GM23338 (cell line): ENCODE measurements at regions not wholly inside any gene's neighbourhood (a gene's known extent, or its start where the extent isn't known, plus 50 kb on each side); places are given as distances from the start of the nearest gene placed in this dataset.

Experiments
- ATAC-seq: fragments of 200-7000 bp; cut with Tn5 transposase; 3 replicates; pipeline ENCODE4 v1.9.1; 2020
- DNase-seq: peaks from one replicate; pipeline ENCODE4 v3.0.0-alpha.2; 2015; ENCODE audit warnings: low spot score
- H2AFZ ChIP-seq: fragments of 200-600 bp; sonication (generic); 2 replicates; pipeline ENCODE4 v1.8.0; 2016; ENCODE audit warnings: antibody characterized with exemption, mild to moderate bottlenecking, moderate library complexity
- H3F3A ChIP-seq: fragments of 200-600 bp; sonication (generic); replicated peaks from 2 replicates; pipeline ENCODE4 v1.8.0; 2017; ENCODE audit warnings: antibody characterized with exemption, mixed run types, low read depth
- H3K27ac ChIP-seq: fragments of 200-600 bp; sonication (generic); 2 replicates; pipeline ENCODE4 v1.6.1; 2016; ENCODE audit warnings: low read depth
- H3K27me3 ChIP-seq: fragments of 200-600 bp; sonication (generic); 2 replicates; pipeline ENCODE4 v1.8.0; 2016; ENCODE audit warnings: mild to moderate bottlenecking, mixed run types, moderate library complexity; ENCODE audit not compliant: insufficient read depth
- H3K36me3 ChIP-seq: fragments of 200-600 bp; sonication (generic); 2 replicates; pipeline ENCODE4 v1.8.0; 2016; ENCODE audit warnings: mild to moderate bottlenecking; ENCODE audit not compliant: insufficient read depth
- H3K4me1 ChIP-seq: fragments of 200-600 bp; sonication (generic); 2 replicates; pipeline ENCODE4 v1.8.0; 2016; ENCODE audit warnings: mild to moderate bottlenecking, moderate library complexity; ENCODE audit not compliant: insufficient read depth
- H3K4me2 ChIP-seq: fragments of 200-600 bp; sonication (generic); 2 replicates; pipeline ENCODE4 v1.7.1; 2017; ENCODE audit warnings: mixed run types
- H3K4me3 ChIP-seq: fragments of 200-600 bp; sonication (generic); 2 replicates; pipeline ENCODE4 v1.6.1; 2016; ENCODE audit warnings: mixed run types
- H3K79me2 ChIP-seq: fragments of 200-600 bp; sonication (generic); replicated peaks from 2 replicates; pipeline ENCODE4 v1.8.0; 2017; ENCODE audit warnings: mild to moderate bottlenecking; ENCODE audit not compliant: insufficient read depth
- H3K9me2 ChIP-seq: fragments of 200-600 bp; sonication (generic); 2 replicates; pipeline ENCODE4 v1.8.0; 2017; ENCODE audit not compliant: insufficient read depth
- H4K20me1 ChIP-seq: fragments of 200-600 bp; sonication (generic); replicated peaks from 2 replicates; pipeline ENCODE4 v1.8.0; 2017; ENCODE audit warnings: mild to moderate bottlenecking; ENCODE audit not compliant: insufficient read depth
- H3K27ac Mint-ChIP-seq: 2 replicates; pipeline ENCODE4 v1.8.0; 2020; ENCODE audit warnings: inconsistent platforms, mild to moderate bottlenecking, moderate library complexity, mixed read lengths
- H3K27me3 Mint-ChIP-seq: 3 replicates; pipeline ENCODE4 v1.8.0; 2022; ENCODE audit warnings: low read depth, mild to moderate bottlenecking, moderate library complexity, mixed read lengths, inconsistent platforms; ENCODE audit not compliant: insufficient read depth, poor library complexity
- H3K36me3 Mint-ChIP-seq: 3 replicates; pipeline ENCODE4 v1.8.0; 2021; ENCODE audit warnings: low read depth, mild to moderate bottlenecking, inconsistent platforms, moderate library complexity, mixed read lengths
- H3K4me1 Mint-ChIP-seq: 3 replicates; pipeline ENCODE4 v1.8.0; 2020; ENCODE audit warnings: mild to moderate bottlenecking, inconsistent platforms, mixed read lengths
- H3K4me3 Mint-ChIP-seq: 3 replicates; pipeline ENCODE4 v1.8.0; 2021; ENCODE audit warnings: moderate library complexity, mild to moderate bottlenecking, inconsistent platforms, mixed read lengths
- H3K9me3 Mint-ChIP-seq: 3 replicates; pipeline ENCODE4 v1.8.0; 2020; ENCODE audit warnings: moderate library complexity, mild to moderate bottlenecking, inconsistent platforms, mixed read lengths
- CREB1 ChIP-seq: fragments of 250-450 bp; sonication (Bioruptor Pico); IDR thresholded peaks from 2 replicates; pipeline ENCODE4 v1.5.0; 2020; ENCODE audit warnings: low read depth, mild to moderate bottlenecking, moderate library complexity
- EZH2 ChIP-seq: fragments of 200-600 bp; sonication (generic); IDR thresholded peaks from one replicate; pipeline ENCODE4 v1.8.0; 2017; ENCODE audit warnings: antibody characterized with exemption, mild to moderate bottlenecking, low read depth; ENCODE audit not compliant: unreplicated experiment
- JUNB ChIP-seq: IDR thresholded peaks from one replicate; pipeline ENCODE4 v1.6.1; 2016; ENCODE audit warnings: antibody characterized with exemption; ENCODE audit not compliant: unreplicated experiment
- NANOG ChIP-seq: IDR thresholded peaks from 2 replicates; pipeline ENCODE4 v1.6.1; 2016; ENCODE audit warnings: antibody characterized with exemption, borderline replicate concordance
- STAT1 ChIP-seq: IDR thresholded peaks from one replicate; pipeline ENCODE4 v1.6.1; 2016; ENCODE audit warnings: antibody characterized with exemption; ENCODE audit not compliant: unreplicated experiment
- ZNF114 ChIP-seq: fragments of 250-450 bp; sonication (Bioruptor Pico); IDR thresholded peaks from 2 replicates; pipeline ENCODE4 v1.5.0; 2020; ENCODE audit warnings: mild to moderate bottlenecking, moderate library complexity
- ZNF331 ChIP-seq: fragments of 250-450 bp; sonication (Bioruptor Pico); IDR thresholded peaks from 2 replicates; pipeline ENCODE4 v1.5.0; 2020; ENCODE audit warnings: low read depth, mild to moderate bottlenecking, moderate library complexity
- TF ChIP-seq, protein P1 (sequence below): fragments of 250-450 bp; sonication (Bioruptor Pico); IDR thresholded peaks from 2 replicates; pipeline ENCODE4 v1.5.0; 2020; ENCODE audit warnings: mild to moderate bottlenecking, moderate library complexity
- TF ChIP-seq, protein P2 (sequence below): IDR thresholded peaks from 2 replicates; pipeline ENCODE4 v1.6.1; 2016; ENCODE audit warnings: antibody characterized with exemption
- TF ChIP-seq, protein P3 (sequence below): IDR thresholded peaks from one replicate; pipeline ENCODE4 v1.6.1; 2018; ENCODE audit warnings: antibody characterized with exemption; ENCODE audit not compliant: unreplicated experiment

DNA sequence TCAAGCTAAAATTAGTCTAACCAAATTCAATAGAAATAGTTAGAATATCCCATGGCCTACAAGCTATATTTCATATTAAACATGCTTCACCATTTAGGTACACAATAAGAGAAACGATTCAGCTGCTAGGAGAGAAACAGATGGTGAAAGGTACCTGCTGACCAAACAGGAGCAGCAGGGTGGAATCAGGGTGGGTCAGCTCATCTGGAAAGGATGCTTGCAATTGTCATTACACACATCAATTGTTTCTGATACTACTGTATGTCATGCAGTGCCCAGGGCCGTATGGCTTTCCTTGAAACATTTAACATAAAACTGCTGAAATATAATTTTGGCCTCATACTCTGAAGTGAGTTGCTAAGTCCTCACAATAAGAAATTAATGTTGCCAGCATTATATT is 776.0 kb downstream of the DACH1 start:
- no peaks in the 10 kb centered on the region for H3K79me2 ChIP-seq
- no peak overlapping the region for H3K27ac ChIP-seq
- no peaks in the 10 kb centered on the region for H3K27me3 ChIP-seq
- Mint-ChIP-seq H3K36me3 (peaks cover 5% of the 10 kb centered on the region; the same call in 1 of the 3 replicates), H3K4me3 (no peak overlapping the region), H3K27me3 (no peaks in the 10 kb centered on the region), H3K9me3 (peaks cover 4% of the 10 kb centered on the region; the same call in 2 of the 3 replicates), H3K4me1 (no peaks in the 10 kb centered on the region), H3K27ac (no peak overlapping the region)
- H3K4me1 ChIP-seq, result no peaks in the 10 kb centered on the region
- ATAC-seq, result no peak
- no peaks in the 10 kb centered on the region for H3K36me3 ChIP-seq
- no peak for DNase-seq
- H3K4me3 ChIP-seq, result no peak overlapping the region
- H3K9me2 ChIP-seq, result no peaks in the 10 kb centered on the region
- no peak overlapping the region for H2AFZ ChIP-seq
- no peak overlapping the region for H3K4me2 ChIP-seq
- H3F3A ChIP-seq, result no peaks in the 10 kb centered on the region
- no peak for TF ChIP-seq NANOG
- no peak for TF ChIP-seq STAT1
- TF ChIP-seq CREB1 (CRISPR knock-in tag), result no peak
- TF ChIP-seq ZNF114, result no peak
- TF ChIP-seq, protein P1, sequence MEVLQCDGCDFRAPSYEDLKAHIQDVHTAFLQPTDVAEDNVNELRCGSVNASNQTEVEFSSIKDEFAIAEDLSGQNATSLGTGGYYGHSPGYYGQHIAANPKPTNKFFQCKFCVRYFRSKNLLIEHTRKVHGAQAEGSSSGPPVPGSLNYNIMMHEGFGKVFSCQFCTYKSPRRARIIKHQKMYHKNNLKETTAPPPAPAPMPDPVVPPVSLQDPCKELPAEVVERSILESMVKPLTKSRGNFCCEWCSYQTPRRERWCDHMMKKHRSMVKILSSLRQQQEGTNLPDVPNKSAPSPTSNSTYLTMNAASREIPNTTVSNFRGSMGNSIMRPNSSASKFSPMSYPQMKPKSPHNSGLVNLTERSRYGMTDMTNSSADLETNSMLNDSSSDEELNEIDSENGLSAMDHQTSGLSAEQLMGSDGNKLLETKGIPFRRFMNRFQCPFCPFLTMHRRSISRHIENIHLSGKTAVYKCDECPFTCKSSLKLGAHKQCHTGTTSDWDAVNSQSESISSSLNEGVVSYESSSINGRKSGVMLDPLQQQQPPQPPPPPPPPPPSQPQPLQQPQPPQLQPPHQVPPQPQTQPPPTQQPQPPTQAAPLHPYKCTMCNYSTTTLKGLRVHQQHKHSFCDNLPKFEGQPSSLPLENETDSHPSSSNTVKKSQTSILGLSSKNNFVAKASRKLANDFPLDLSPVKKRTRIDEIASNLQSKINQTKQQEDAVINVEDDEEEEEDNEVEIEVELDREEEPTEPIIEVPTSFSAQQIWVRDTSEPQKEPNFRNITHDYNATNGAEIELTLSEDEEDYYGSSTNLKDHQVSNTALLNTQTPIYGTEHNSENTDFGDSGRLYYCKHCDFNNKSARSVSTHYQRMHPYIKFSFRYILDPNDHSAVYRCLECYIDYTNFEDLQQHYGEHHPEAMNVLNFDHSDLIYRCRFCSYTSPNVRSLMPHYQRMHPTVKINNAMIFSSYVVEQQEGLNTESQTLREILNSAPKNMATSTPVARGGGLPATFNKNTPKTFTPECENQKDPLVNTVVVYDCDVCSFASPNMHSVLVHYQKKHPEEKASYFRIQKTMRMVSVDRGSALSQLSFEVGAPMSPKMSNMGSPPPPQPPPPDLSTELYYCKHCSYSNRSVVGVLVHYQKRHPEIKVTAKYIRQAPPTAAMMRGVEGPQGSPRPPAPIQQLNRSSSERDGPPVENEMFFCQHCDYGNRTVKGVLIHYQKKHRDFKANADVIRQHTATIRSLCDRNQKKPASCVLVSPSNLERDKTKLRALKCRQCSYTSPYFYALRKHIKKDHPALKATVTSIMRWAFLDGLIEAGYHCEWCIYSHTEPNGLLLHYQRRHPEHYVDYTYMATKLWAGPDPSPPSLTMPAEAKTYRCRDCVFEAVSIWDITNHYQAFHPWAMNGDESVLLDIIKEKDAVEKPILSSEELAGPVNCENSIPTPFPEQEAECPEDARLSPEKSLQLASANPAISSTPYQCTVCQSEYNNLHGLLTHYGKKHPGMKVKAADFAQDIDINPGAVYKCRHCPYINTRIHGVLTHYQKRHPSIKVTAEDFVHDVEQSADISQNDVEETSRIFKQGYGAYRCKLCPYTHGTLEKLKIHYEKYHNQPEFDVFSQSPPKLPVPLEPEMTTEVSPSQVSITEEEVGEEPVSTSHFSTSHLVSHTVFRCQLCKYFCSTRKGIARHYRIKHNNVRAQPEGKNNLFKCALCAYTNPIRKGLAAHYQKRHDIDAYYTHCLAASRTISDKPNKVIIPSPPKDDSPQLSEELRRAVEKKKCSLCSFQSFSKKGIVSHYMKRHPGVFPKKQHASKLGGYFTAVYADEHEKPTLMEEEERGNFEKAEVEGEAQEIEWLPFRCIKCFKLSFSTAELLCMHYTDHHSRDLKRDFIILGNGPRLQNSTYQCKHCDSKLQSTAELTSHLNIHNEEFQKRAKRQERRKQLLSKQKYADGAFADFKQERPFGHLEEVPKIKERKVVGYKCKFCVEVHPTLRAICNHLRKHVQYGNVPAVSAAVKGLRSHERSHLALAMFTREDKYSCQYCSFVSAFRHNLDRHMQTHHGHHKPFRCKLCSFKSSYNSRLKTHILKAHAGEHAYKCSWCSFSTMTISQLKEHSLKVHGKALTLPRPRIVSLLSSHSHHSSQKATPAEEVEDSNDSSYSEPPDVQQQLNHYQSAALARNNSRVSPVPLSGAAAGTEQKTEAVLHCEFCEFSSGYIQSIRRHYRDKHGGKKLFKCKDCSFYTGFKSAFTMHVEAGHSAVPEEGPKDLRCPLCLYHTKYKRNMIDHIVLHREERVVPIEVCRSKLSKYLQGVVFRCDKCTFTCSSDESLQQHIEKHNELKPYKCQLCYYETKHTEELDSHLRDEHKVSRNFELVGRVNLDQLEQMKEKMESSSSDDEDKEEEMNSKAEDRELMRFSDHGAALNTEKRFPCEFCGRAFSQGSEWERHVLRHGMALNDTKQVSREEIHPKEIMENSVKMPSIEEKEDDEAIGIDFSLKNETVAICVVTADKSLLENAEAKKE (CRISPR knock-in tag), result no peak
- no peak for TF ChIP-seq ZNF331 (CRISPR knock-in tag)
- no peak for TF ChIP-seq JUNB
- TF ChIP-seq, protein P2, sequence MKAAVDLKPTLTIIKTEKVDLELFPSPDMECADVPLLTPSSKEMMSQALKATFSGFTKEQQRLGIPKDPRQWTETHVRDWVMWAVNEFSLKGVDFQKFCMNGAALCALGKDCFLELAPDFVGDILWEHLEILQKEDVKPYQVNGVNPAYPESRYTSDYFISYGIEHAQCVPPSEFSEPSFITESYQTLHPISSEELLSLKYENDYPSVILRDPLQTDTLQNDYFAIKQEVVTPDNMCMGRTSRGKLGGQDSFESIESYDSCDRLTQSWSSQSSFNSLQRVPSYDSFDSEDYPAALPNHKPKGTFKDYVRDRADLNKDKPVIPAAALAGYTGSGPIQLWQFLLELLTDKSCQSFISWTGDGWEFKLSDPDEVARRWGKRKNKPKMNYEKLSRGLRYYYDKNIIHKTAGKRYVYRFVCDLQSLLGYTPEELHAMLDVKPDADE, result no peak
- TF ChIP-seq, protein P3, sequence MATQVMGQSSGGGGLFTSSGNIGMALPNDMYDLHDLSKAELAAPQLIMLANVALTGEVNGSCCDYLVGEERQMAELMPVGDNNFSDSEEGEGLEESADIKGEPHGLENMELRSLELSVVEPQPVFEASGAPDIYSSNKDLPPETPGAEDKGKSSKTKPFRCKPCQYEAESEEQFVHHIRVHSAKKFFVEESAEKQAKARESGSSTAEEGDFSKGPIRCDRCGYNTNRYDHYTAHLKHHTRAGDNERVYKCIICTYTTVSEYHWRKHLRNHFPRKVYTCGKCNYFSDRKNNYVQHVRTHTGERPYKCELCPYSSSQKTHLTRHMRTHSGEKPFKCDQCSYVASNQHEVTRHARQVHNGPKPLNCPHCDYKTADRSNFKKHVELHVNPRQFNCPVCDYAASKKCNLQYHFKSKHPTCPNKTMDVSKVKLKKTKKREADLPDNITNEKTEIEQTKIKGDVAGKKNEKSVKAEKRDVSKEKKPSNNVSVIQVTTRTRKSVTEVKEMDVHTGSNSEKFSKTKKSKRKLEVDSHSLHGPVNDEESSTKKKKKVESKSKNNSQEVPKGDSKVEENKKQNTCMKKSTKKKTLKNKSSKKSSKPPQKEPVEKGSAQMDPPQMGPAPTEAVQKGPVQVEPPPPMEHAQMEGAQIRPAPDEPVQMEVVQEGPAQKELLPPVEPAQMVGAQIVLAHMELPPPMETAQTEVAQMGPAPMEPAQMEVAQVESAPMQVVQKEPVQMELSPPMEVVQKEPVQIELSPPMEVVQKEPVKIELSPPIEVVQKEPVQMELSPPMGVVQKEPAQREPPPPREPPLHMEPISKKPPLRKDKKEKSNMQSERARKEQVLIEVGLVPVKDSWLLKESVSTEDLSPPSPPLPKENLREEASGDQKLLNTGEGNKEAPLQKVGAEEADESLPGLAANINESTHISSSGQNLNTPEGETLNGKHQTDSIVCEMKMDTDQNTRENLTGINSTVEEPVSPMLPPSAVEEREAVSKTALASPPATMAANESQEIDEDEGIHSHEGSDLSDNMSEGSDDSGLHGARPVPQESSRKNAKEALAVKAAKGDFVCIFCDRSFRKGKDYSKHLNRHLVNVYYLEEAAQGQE, result no peak
- TF ChIP-seq EZH2, result no peak
- no peaks in the 10 kb centered on the region for H4K20me1 ChIP-seq
